A549 (cell line): ENCODE measurements at regions not wholly inside any gene's neighbourhood (a gene's known extent, or its start where the extent isn't known, plus 50 kb on each side); places are given as distances from the start of the nearest gene placed in this dataset.

ENCODE experiments used
- ATAC-seq, 2 experiments: fragments of 200-7000 bp in 1 of 2; fragments of >200 bp in 1 of 2; cut with Nextera tagmentation in 1 of 2; cut with Tn5 transposase in 1 of 2; 3 replicates each; pipeline versions ENCODE4 v1.8.0 to v1.9.1; 2018 to 2020; ENCODE audit warnings: mild to moderate bottlenecking in 1 of 2, moderate library complexity in 1 of 2
- CTCF ChIA-PET: fragments of 300-600 bp; sonication (Branson Sonifier 250); formaldehyde crosslinking; extraction: SDS; loops from one replicate; lab custom pipeline; 2021; ENCODE audit warnings: antibody characterized with exemption, inconsistent platforms; lab: Yijun Ruan, JAX
- POLR2A ChIA-PET: fragments of 350-600 bp; formaldehyde crosslinking; extraction: SDS; loops from one replicate; lab custom pipeline; 2021; ENCODE audit warnings: antibody characterized with exemption, inconsistent platforms; lab: Yijun Ruan, JAX
- DNase-seq, 2 experiments: peaks; one replicate each; pipeline versions ENCODE4 v3.0.0 to v3.0.0-alpha.2; 2011 to 2016; ENCODE audit warnings: low read depth in 1 of 2, low spot score in 1 of 2
- FAIRE-seq: peaks from 2 replicates; lab custom pipeline; 2011; peaks lifted over from hg19 to GRCh38; lab: Jason Lieb, UNC
- H3K27ac ChIP-seq, 2 experiments: fragments of >200 bp; sonication (Bioruptor Twin); formaldehyde crosslinking; 3 replicates each; pipeline ENCODE4 v1.5.1; 2016 to 2017
- H3K4me1 ChIP-seq: fragments of >200 bp; sonication (Bioruptor Twin); formaldehyde crosslinking; 3 replicates; pipeline ENCODE4 v1.6.1; 2016
- H3K4me2 ChIP-seq: fragments of >200 bp; sonication (Bioruptor Twin); formaldehyde crosslinking; 3 replicates; pipeline ENCODE4 v1.6.1; 2016
- H3K4me3 ChIP-seq: fragments of >200 bp; sonication (Bioruptor Twin); formaldehyde crosslinking; 3 replicates; pipeline ENCODE4 v1.5.1; 2016
- H3K9me3 ChIP-seq: fragments of >200 bp; sonication (Bioruptor Twin); formaldehyde crosslinking; 3 replicates; pipeline ENCODE4 v1.6.1; 2016
- BCL3 ChIP-seq: fragments of >200 bp; sonication (Bioruptor Twin); formaldehyde crosslinking; IDR thresholded peaks from 3 replicates; pipeline ENCODE4 v1.6.1; 2016
- CTCF ChIP-seq: fragments of >200 bp; sonication (Bioruptor Twin); formaldehyde crosslinking; IDR thresholded peaks from 3 replicates; pipeline ENCODE4 v1.5.1; 2016
- EP300 ChIP-seq, 2 experiments: fragments of >200 bp; sonication (Bioruptor Twin); formaldehyde crosslinking; IDR thresholded peaks; 2 replicates in 1 of 2; 3 replicates in 1 of 2; pipeline ENCODE4 v1.6.1; 2016 to 2017
- FOXS1 ChIP-seq: fragments of 250-450 bp; sonication (Bioruptor Pico); IDR thresholded peaks from 2 replicates; pipeline ENCODE4 v1.5.0; 2020; ENCODE audit warnings: mild to moderate bottlenecking, moderate library complexity
- HOXB5 ChIP-seq: fragments of 250-450 bp; sonication (Bioruptor Pico); IDR thresholded peaks from 2 replicates; pipeline ENCODE4 v1.5.0; 2020; ENCODE audit warnings: mild to moderate bottlenecking, moderate library complexity
- JUN ChIP-seq, 2 experiments: fragments of >200 bp; sonication (Bioruptor Twin); formaldehyde crosslinking; IDR thresholded peaks; 2 replicates in 1 of 2; 3 replicates in 1 of 2; pipeline ENCODE4 v1.6.1; 2016 to 2017
- KDM1A ChIP-seq: fragments of 200-600 bp; sonication (generic); IDR thresholded peaks from 2 replicates; pipeline ENCODE4 v1.6.1; 2016; ENCODE audit warnings: low read depth, mild to moderate bottlenecking
- MAX ChIP-seq: IDR thresholded peaks from 2 replicates; pipeline ENCODE4 v1.6.1; 2012
- NFE2L2 ChIP-seq: fragments of 150-350 bp; conservative IDR thresholded peaks from 2 replicates; pipeline ENCODE4 v1.6.1; 2014; ENCODE audit warnings: low read length
- PBX3 ChIP-seq: IDR thresholded peaks from 2 replicates; pipeline ENCODE4 v1.6.1; 2012
- PHF8 ChIP-seq: fragments of 200-600 bp; sonication (generic); IDR thresholded peaks from 2 replicates; pipeline ENCODE4 v1.6.1; 2016; ENCODE audit warnings: low read depth, mild to moderate bottlenecking, antibody characterized with exemption, moderate library complexity, borderline replicate concordance
- REST ChIP-seq: fragments of 200-600 bp; sonication (generic); IDR thresholded peaks from 2 replicates; pipeline ENCODE4 v1.6.1; 2016; ENCODE audit warnings: antibody characterized with exemption, mild to moderate bottlenecking, moderate library complexity
- SMC3 ChIP-seq: fragments of >200 bp; sonication (Bioruptor Twin); formaldehyde crosslinking; IDR thresholded peaks from 3 replicates; pipeline ENCODE4 v1.6.1; 2018; ENCODE audit warnings: inconsistent platforms
- TFCP2L1 ChIP-seq: fragments of 250-450 bp; sonication (Bioruptor Pico); IDR thresholded peaks from 2 replicates; pipeline ENCODE4 v1.5.0; 2021; ENCODE audit warnings: mild to moderate bottlenecking
- WGBS: methylation state at CpG from one replicate; pipeline ENCODE4 v1.1.6; 2017; ENCODE audit errors: missing lambda C conversion rate; 5-methylcytosine and 5-hydroxymethylcytosine counted together
- TF ChIP-seq, protein P1 (sequence below): fragments of >200 bp; sonication (Bioruptor Twin); formaldehyde crosslinking; IDR thresholded peaks from 2 replicates; pipeline ENCODE4 v1.6.1; 2016
- TF ChIP-seq, protein P2 (sequence below): fragments of 250-450 bp; sonication (Bioruptor Pico); IDR thresholded peaks from 2 replicates; pipeline ENCODE4 v1.5.0; 2020; ENCODE audit warnings: low read depth, mild to moderate bottlenecking, moderate library complexity
- TF ChIP-seq, protein P3 (sequence below): fragments of 150-350 bp; IDR thresholded peaks from 2 replicates; pipeline ENCODE4 v1.6.1; 2014; ENCODE audit warnings: low read depth, mild to moderate bottlenecking, low read length

DNA sequence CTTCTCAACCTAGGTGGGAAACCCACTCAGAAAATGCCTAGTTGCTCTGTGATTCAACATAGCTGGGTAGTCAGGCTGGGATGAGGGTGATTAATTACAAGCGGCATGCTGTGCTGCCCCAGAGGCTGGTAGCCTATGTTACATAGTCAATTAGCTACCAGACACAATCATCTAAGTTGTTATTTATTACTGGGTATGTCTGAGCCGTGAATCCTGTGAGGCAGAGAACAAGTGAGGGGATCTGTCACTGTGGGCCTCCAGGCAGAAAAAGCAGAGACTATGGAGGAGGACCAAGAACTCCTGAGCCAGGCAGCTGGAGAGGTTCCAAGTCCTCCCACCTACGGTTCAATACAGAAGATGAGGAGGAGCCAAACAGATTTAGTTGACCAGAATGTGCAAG lies 186.6 kb upstream of the BDNF start:
- FAIRE-seq = no peak
- WGBS = 57% methylated on average over 3 of the region's 3 CpGs
- no peak for DNase-seq

DNA sequence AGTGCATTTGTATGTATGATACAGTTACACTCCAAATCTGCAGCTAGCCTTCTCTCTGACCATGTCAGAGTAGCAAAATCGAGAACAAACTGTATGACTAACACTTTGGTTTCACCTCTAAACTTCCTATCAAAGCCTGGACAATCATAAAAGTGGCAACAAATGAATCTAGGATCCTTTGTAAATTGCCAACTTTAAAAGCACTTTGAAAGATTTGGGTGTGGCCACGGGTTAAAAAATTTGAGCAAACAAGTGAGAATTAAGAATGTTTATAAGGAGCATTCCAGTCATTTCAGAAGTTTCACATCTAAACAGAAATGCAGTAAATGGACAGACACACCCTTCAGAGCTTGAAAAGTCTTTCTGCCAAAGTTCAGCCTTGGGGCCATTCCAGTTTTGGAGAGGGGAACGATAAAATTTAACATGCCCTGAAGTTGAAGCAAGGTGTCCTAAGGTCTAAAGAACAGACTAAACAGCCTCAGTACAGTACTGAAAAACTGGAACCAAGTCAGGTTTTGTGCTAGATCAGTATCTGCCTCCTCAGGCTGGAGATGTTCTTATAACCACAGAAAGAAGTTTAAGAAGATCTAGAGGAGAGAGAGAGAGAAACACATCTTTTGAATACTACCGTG lies 181.9 kb upstream of the BDNF start:
- ATAC-seq = peak in 1 of 2 experiments; percentile 63; a peak in 3 of 6 replicates
- Histone ChIP-seq H3K4me1 (peaks cover 35% of the 10 kb centered on the region), H3K27ac (peak overlapping the region; percentile 22 to 57; a peak in 4 of 6 replicates), H3K4me2 (peak overlapping the region; percentile 66), H3K4me3 (no peak overlapping the region), H3K9me3 (no peaks in the 10 kb centered on the region)
- WGBS = 22% methylated on average over 4 of the region's 4 CpGs
- POLR2A ChIA-PET = no interaction called here
- FAIRE-seq = peak; percentile 88
- CTCF ChIA-PET = no interaction called here
- peak in 1 of 2 experiments; percentile 27 for DNase-seq
- TF ChIP-seq EP300 (IDR thresholded peaks at IDR 0.05) = peak in 1 of 2 experiments; percentile 33; a peak in 1 of 5 replicates
- no peak for TF ChIP-seq PBX3
- no peak for TF ChIP-seq CTCF

More for the DNA sequence above, 186.6 kb upstream of the BDNF start:
- H3K4me3 ChIP-seq = no peak overlapping the region
- peaks cover 10% of the 10 kb centered on the region for H3K4me1 ChIP-seq
- TF ChIP-seq SMC3 (no peak), TFCP2L1 (CRISPR knock-in tag) (no peak), KDM1A (no peak), PHF8 (no peak), FOXS1 (no peak), JUN (IDR thresholded peaks at IDR 0.05) (no peak), HOXB5 (CRISPR knock-in tag) (no peak), NFE2L2 (no peak), REST (no peak), MAX (no peak), BCL3 (no peak)
- TF ChIP-seq, protein P1, sequence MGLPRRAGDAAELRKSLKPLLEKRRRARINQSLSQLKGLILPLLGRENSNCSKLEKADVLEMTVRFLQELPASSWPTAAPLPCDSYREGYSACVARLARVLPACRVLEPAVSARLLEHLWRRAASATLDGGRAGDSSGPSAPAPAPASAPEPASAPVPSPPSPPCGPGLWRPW = no peak
- TF ChIP-seq, protein P2, sequence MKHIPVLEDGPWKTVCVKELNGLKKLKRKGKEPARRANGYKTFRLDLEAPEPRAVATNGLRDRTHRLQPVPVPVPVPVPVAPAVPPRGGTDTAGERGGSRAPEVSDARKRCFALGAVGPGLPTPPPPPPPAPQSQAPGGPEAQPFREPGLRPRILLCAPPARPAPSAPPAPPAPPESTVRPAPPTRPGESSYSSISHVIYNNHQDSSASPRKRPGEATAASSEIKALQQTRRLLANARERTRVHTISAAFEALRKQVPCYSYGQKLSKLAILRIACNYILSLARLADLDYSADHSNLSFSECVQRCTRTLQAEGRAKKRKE (CRISPR knock-in tag) = no peak
- TF ChIP-seq, protein P3, sequence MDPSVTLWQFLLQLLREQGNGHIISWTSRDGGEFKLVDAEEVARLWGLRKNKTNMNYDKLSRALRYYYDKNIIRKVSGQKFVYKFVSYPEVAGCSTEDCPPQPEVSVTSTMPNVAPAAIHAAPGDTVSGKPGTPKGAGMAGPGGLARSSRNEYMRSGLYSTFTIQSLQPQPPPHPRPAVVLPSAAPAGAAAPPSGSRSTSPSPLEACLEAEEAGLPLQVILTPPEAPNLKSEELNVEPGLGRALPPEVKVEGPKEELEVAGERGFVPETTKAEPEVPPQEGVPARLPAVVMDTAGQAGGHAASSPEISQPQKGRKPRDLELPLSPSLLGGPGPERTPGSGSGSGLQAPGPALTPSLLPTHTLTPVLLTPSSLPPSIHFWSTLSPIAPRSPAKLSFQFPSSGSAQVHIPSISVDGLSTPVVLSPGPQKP = no peak
- ChIA-PET CTCF (interaction anchor here (1.1 to 1.4 kb wide), 3 partner anchors 16 to 22 kb away, joined by 3 read pairs; no protein-coding TSS in a partner anchor), POLR2A (no interaction called here)
- H3K4me2 ChIP-seq = no peak overlapping the region
- ATAC-seq = no peak
- no peak overlapping the region for H3K27ac ChIP-seq
- H3K9me3 ChIP-seq = no peaks in the 10 kb centered on the region
